Cardiac muscle cell (in vitro differentiated cells and primary cell): ENCODE measurements at regions not wholly inside any gene's neighbourhood (a gene's known extent, or its start where the extent isn't known, plus 50 kb on each side); places are given as distances from the start of the nearest gene placed in this dataset.

Source experiments
- DNase-seq, 2 donors: peaks; one replicate each; pipeline versions ENCODE4 v3.0.0 to v3.0.0-alpha.2; 2010 to 2017; ENCODE audit warnings: low read depth in 1 of 2, low spot score in 1 of 2
- H3K27ac ChIP-seq: fragments of 200-600 bp; sonication (generic); 2 replicates; pipeline ENCODE4 v1.5.1; 2016
- H3K27me3 ChIP-seq: fragments of 200-600 bp; sonication (generic); 2 replicates; pipeline ENCODE4 v1.6.0; 2016; ENCODE audit warnings: control low read depth
- H3K36me3 ChIP-seq: fragments of 200-600 bp; sonication (generic); 2 replicates; pipeline ENCODE4 v1.5.1; 2016; ENCODE audit warnings: control low read depth
- H3K4me1 ChIP-seq: fragments of 200-600 bp; sonication (generic); 2 replicates; pipeline ENCODE4 v1.8.1; 2017; ENCODE audit warnings: low read depth, mild to moderate bottlenecking, mixed run types
- H3K4me3 ChIP-seq: fragments of 200-600 bp; sonication (generic); 2 replicates; pipeline ENCODE4 v1.5.1; 2016; ENCODE audit warnings: mild to moderate bottlenecking
- H3K9me3 ChIP-seq: fragments of 200-600 bp; sonication (generic); 2 replicates; pipeline ENCODE4 v1.5.1; 2017; ENCODE audit warnings: low read depth, mild to moderate bottlenecking, control low read depth
- TF ChIP-seq, protein P1 (sequence below): IDR thresholded peaks from 2 replicates; pipeline ENCODE4 v1.5.1; 2012; ENCODE audit warnings: low read depth, mild to moderate bottlenecking, low read length

GRCh38 chr7:155210356-155210755 is 87.3 kb upstream of the INSIG1 start:
- Histone ChIP-seq H3K27ac (no peak overlapping the region), H3K27me3 (no peaks in the 10 kb centered on the region), H3K4me1 (no peaks in the 10 kb centered on the region), H3K4me3 (no peak overlapping the region), H3K9me3 (no peaks in the 10 kb centered on the region), H3K36me3 (no peaks in the 10 kb centered on the region)
- no peak for DNase-seq
- TF ChIP-seq, protein P1, sequence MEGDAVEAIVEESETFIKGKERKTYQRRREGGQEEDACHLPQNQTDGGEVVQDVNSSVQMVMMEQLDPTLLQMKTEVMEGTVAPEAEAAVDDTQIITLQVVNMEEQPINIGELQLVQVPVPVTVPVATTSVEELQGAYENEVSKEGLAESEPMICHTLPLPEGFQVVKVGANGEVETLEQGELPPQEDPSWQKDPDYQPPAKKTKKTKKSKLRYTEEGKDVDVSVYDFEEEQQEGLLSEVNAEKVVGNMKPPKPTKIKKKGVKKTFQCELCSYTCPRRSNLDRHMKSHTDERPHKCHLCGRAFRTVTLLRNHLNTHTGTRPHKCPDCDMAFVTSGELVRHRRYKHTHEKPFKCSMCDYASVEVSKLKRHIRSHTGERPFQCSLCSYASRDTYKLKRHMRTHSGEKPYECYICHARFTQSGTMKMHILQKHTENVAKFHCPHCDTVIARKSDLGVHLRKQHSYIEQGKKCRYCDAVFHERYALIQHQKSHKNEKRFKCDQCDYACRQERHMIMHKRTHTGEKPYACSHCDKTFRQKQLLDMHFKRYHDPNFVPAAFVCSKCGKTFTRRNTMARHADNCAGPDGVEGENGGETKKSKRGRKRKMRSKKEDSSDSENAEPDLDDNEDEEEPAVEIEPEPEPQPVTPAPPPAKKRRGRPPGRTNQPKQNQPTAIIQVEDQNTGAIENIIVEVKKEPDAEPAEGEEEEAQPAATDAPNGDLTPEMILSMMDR, result no peak

- TF ChIP-seq, protein P1, result no peak
These were observed 86.5 kb upstream of the INSIG1 start for GRCh38 chr7:155211173-155211572.

GRCh38 chr7:155211761-155212160 is 85.9 kb upstream of the INSIG1 start:
- Histone ChIP-seq H3K4me1 (no peaks in the 10 kb centered on the region), H3K36me3 (no peaks in the 10 kb centered on the region), H3K27me3 (no peaks in the 10 kb centered on the region), H3K9me3 (no peaks in the 10 kb centered on the region), H3K27ac (no peak overlapping the region), H3K4me3 (no peak overlapping the region)
- DNase-seq, result no peak
- TF ChIP-seq, protein P1, result no peak

More at GRCh38 chr7:155211173-155211572, 86.5 kb upstream of the INSIG1 start:
- H3K9me3 ChIP-seq, result no peaks in the 10 kb centered on the region
- no peak overlapping the region for H3K4me3 ChIP-seq
- DNase-seq, result no peak
- no peaks in the 10 kb centered on the region for H3K27me3 ChIP-seq
- H3K27ac ChIP-seq, result no peak overlapping the region
- H3K36me3 ChIP-seq, result no peaks in the 10 kb centered on the region
- H3K4me1 ChIP-seq, result no peaks in the 10 kb centered on the region

- no peak overlapping the region for H3K4me3 ChIP-seq
- DNase-seq, result no peak
- no peaks in the 10 kb centered on the region for H3K27me3 ChIP-seq
- no peaks in the 10 kb centered on the region for H3K4me1 ChIP-seq
- no peak overlapping the region for H3K27ac ChIP-seq
- TF ChIP-seq, protein P1, result no peak
- no peaks in the 10 kb centered on the region for H3K36me3 ChIP-seq
- H3K9me3 ChIP-seq, result no peaks in the 10 kb centered on the region
These were observed 85.2 kb upstream of the INSIG1 start for GRCh38 chr7:155212301-155213015.

- no peak overlapping the region for H3K4me3 ChIP-seq
- H3K36me3 ChIP-seq, result no peaks in the 10 kb centered on the region
- DNase-seq, result no peak
- no peaks in the 10 kb centered on the region for H3K27me3 ChIP-seq
- TF ChIP-seq, protein P1, result no peak
- H3K4me1 ChIP-seq, result no peaks in the 10 kb centered on the region
- no peaks in the 10 kb centered on the region for H3K9me3 ChIP-seq
- no peak overlapping the region for H3K27ac ChIP-seq
These were observed 84.3 kb upstream of the INSIG1 start for GRCh38 chr7:155213385-155213784.
